H1 (cell line): ENCODE measurements at regions not wholly inside any gene's neighbourhood (a gene's known extent, or its start where the extent isn't known, plus 50 kb on each side); places are given as distances from the start of the nearest gene placed in this dataset.

ENCODE experiments used
- CTCF ChIA-PET: fragments of 300-600 bp; sonication (Branson Sonifier 250); formaldehyde crosslinking; loops from one replicate; lab custom pipeline; 2021; ENCODE audit not compliant: partially characterized antibody; lab: Charles Lee
- POLR2A ChIA-PET: fragments of 300-600 bp; sonication (Branson Sonifier 250); formaldehyde crosslinking; loops from one replicate; lab custom pipeline; 2021; ENCODE audit warnings: inconsistent platforms; ENCODE audit not compliant: partially characterized antibody; lab: Charles Lee
- DNase-seq, 2 experiments: peaks; one replicate each; pipeline versions ENCODE4 v3.0.0 to v3.0.0-alpha.2; 2010 to 2022; ENCODE audit warnings: low spot score in 2 of 2, low read depth in 1 of 2, mixed read lengths in 1 of 2
- FAIRE-seq: peaks from 2 replicates; lab custom pipeline; 2011; peaks lifted over from hg19 to GRCh38; lab: Jason Lieb, UNC
- H2AFZ ChIP-seq: 2 replicates; pipeline ENCODE4 v1.8.1; 2012; ENCODE audit warnings: low read length, inconsistent platforms
- H2AK5ac ChIP-seq: 2 replicates; pipeline ENCODE4 v1.6.1; 2013; ENCODE audit warnings: low read depth, low read length
- H2BK120ac ChIP-seq: replicated peaks from 2 replicates; pipeline ENCODE3; 2013; ENCODE audit warnings: low read depth, low read length, inconsistent platforms
- H2BK12ac ChIP-seq: 2 replicates; pipeline ENCODE4 v1.6.1; 2013; ENCODE audit warnings: low read depth, low read length
- H2BK15ac ChIP-seq: 2 replicates; pipeline ENCODE4 v1.6.1; 2013; ENCODE audit warnings: low read length
- H2BK20ac ChIP-seq: 2 replicates; pipeline ENCODE4 v1.6.1; 2013; ENCODE audit warnings: low read length
- H2BK5ac ChIP-seq: 2 replicates; pipeline ENCODE4 v1.6.1; 2013; ENCODE audit warnings: low read depth, low read length
- H3K14ac ChIP-seq: 2 replicates; pipeline ENCODE4 v1.6.1; 2013; ENCODE audit warnings: inconsistent platforms; ENCODE audit not compliant: insufficient read length
- H3K18ac ChIP-seq: 2 replicates; pipeline ENCODE4 v1.6.1; 2013; ENCODE audit warnings: low read length; ENCODE audit errors: extremely low read depth
- H3K23ac ChIP-seq: 2 replicates; pipeline ENCODE4 v1.6.1; 2013; ENCODE audit warnings: inconsistent platforms; ENCODE audit not compliant: insufficient read length
- H3K23me2 ChIP-seq: 2 replicates; pipeline ENCODE4 v1.6.1; 2013; ENCODE audit warnings: low read depth, low read length
- H3K27ac ChIP-seq: 2 replicates; pipeline ENCODE4 v1.6.1; 2011; ENCODE audit warnings: low read depth, low read length, inconsistent platforms
- H3K27me3 ChIP-seq, 4 experiments: replicated peaks in 1 of 4; 1 replicate in 1 of 4; 2 replicates in 3 of 4; pipeline versions ENCODE4 v1.6.1 to v1.8.1; 2011 to 2013; ENCODE audit warnings: low read length in 3 of 4, mild to moderate bottlenecking in 3 of 4, inconsistent platforms in 2 of 4, mixed read lengths in 2 of 4, moderate library complexity in 1 of 4; ENCODE audit not compliant: control insufficient read depth in 3 of 4, insufficient read depth in 3 of 4; ENCODE audit errors: extremely low read depth in 1 of 4
- H3K36me3 ChIP-seq, 4 experiments: 2 replicates each; pipeline versions ENCODE4 v1.6.1 to v1.8.1; 2011 to 2013; ENCODE audit warnings: mild to moderate bottlenecking in 4 of 4, low read length in 3 of 4, moderate library complexity in 2 of 4, control low read depth in 1 of 4, inconsistent platforms in 1 of 4; ENCODE audit not compliant: insufficient read depth in 4 of 4, control insufficient read depth in 2 of 4
- H3K4ac ChIP-seq: replicated peaks from 2 replicates; pipeline ENCODE3; 2013; ENCODE audit warnings: low read length, low read depth, mixed read lengths, inconsistent platforms; ENCODE audit not compliant: insufficient read length
- H3K4me1 ChIP-seq, 4 experiments: replicated peaks in 1 of 4; 1 replicate in 1 of 4; 2 replicates in 3 of 4; pipeline versions ENCODE4 v1.6.1 to v1.8.1; 2011 to 2013; ENCODE audit warnings: low read length in 3 of 4, inconsistent platforms in 2 of 4, mixed read lengths in 1 of 4; ENCODE audit not compliant: insufficient read depth in 4 of 4, control insufficient read depth in 3 of 4
- H3K4me2 ChIP-seq, 2 experiments: 2 replicates each; pipeline versions ENCODE4 v1.6.1 to v1.8.1; 2011 to 2013; ENCODE audit warnings: low read depth in 2 of 2, low read length in 2 of 2, control low read depth in 1 of 2, inconsistent platforms in 1 of 2, mild to moderate bottlenecking in 1 of 2; ENCODE audit not compliant: insufficient read depth in 1 of 2
- H3K4me3 ChIP-seq, 4 experiments: fragments of 200-600, 300-600 bp in 1 of 4; sonication (generic), shearing (Covaris generic), sonication (Bioruptor Twin) in 1 of 4; 2 replicates each; pipeline versions ENCODE4 v1.5.1 to v1.8.1; 2011 to 2016; ENCODE audit warnings: low read length in 4 of 4, low read depth in 3 of 4, control low read depth in 2 of 4, inconsistent platforms in 2 of 4, mild to moderate bottlenecking in 2 of 4, mixed read lengths in 1 of 4, moderate library complexity in 1 of 4; ENCODE audit not compliant: insufficient read depth in 2 of 4; ENCODE audit errors: extremely low read depth in 1 of 4
- H3K56ac ChIP-seq: replicated peaks from 2 replicates; pipeline ENCODE3; 2013; ENCODE audit warnings: low read depth, mild to moderate bottlenecking, mixed read lengths, low read length, inconsistent platforms; ENCODE audit not compliant: insufficient read length
- H3K79me1 ChIP-seq: 2 replicates; pipeline ENCODE4 v1.6.1; 2013; ENCODE audit warnings: low read depth, low read length, control low read depth
- H3K79me2 ChIP-seq, 2 experiments: 2 replicates each; pipeline versions ENCODE4 v1.6.1 to v1.8.1; 2012 to 2013; ENCODE audit warnings: low read length in 2 of 2, mild to moderate bottlenecking in 2 of 2, inconsistent platforms in 1 of 2; ENCODE audit not compliant: insufficient read depth in 2 of 2, control insufficient read depth in 1 of 2
- H3K9ac ChIP-seq, 4 experiments: replicated peaks in 1 of 4; 1 replicate in 1 of 4; 2 replicates in 3 of 4; pipeline versions ENCODE4 v1.6.1 to v1.8.1; 2011 to 2013; ENCODE audit warnings: low read depth in 3 of 4, low read length in 3 of 4, control low read depth in 2 of 4, mild to moderate bottlenecking in 2 of 4, moderate library complexity in 2 of 4, inconsistent platforms in 1 of 4; ENCODE audit errors: extremely low read depth in 1 of 4
- H3K9me3 ChIP-seq, 2 experiments: 2 replicates each; pipeline versions ENCODE4 v1.6.1 to v1.8.1; 2012 to 2013; ENCODE audit warnings: mild to moderate bottlenecking in 2 of 2, moderate library complexity in 2 of 2, control low read depth in 1 of 2, inconsistent platforms in 1 of 2, low read depth in 1 of 2, low read length in 1 of 2, mixed read lengths in 1 of 2; ENCODE audit not compliant: insufficient read depth in 2 of 2
- H4K20me1 ChIP-seq, 2 experiments: replicated peaks in 1 of 2; 2 replicates each; pipeline versions ENCODE3 to v1.8.1; 2011 to 2013; ENCODE audit warnings: inconsistent platforms in 2 of 2, low read length in 2 of 2, mild to moderate bottlenecking in 1 of 2; ENCODE audit not compliant: insufficient read depth in 2 of 2, control insufficient read depth in 1 of 2
- H4K5ac ChIP-seq: 2 replicates; pipeline ENCODE4 v1.6.1; 2013; ENCODE audit warnings: low read length, low read depth, mixed read lengths, inconsistent platforms; ENCODE audit not compliant: insufficient read length
- H4K8ac ChIP-seq: 2 replicates; pipeline ENCODE4 v1.8.0; 2013; ENCODE audit warnings: mild to moderate bottlenecking, moderate library complexity, low read length, inconsistent platforms; ENCODE audit not compliant: insufficient read depth; ENCODE audit errors: extremely low read depth
- H4K91ac ChIP-seq: replicated peaks from 2 replicates; pipeline ENCODE3; 2013; ENCODE audit warnings: low read length, mixed read lengths, inconsistent platforms; ENCODE audit not compliant: insufficient read length
- BACH1 ChIP-seq: IDR thresholded peaks from 2 replicates; pipeline ENCODE4 v1.6.1; 2012; ENCODE audit warnings: low read length, improper control_type of control experiment
- BCL11A ChIP-seq, 2 experiments: IDR thresholded peaks; one replicate each; pipeline ENCODE4 v1.6.1; 2011; ENCODE audit warnings: low read depth in 2 of 2, low read length in 2 of 2, mild to moderate bottlenecking in 2 of 2
- CBX8 ChIP-seq: fragments of 300-800, 300-1000 bp; sonication (generic); IDR thresholded peaks from 2 replicates; pipeline ENCODE4 v1.7.1; 2016; ENCODE audit warnings: low read depth, low read length, borderline replicate concordance
- CEBPB ChIP-seq: IDR thresholded peaks from 2 replicates; pipeline ENCODE4 v1.6.1; 2012; ENCODE audit warnings: low read depth, low read length
- E2F6 ChIP-seq: IDR thresholded peaks from 2 replicates; pipeline ENCODE4 v1.6.1; 2012; ENCODE audit warnings: inconsistent platforms
- EP300 ChIP-seq, 2 experiments: IDR thresholded peaks; 1 replicate in 1 of 2; 2 replicates in 1 of 2; pipeline ENCODE4 v1.6.1; 2011 to 2012; ENCODE audit warnings: low read depth in 2 of 2, low read length in 2 of 2, mild to moderate bottlenecking in 2 of 2, borderline replicate concordance in 1 of 2, inconsistent platforms in 1 of 2, moderate library complexity in 1 of 2
- GTF2F1 ChIP-seq: IDR thresholded peaks from 2 replicates; pipeline ENCODE4 v1.6.1; 2012; ENCODE audit warnings: low read depth, low read length, improper control_type of control experiment, borderline replicate concordance
- KDM5A ChIP-seq: fragments of 200-600 bp; IDR thresholded peaks from 2 replicates; pipeline ENCODE4 v1.7.1; 2012; ENCODE audit warnings: mild to moderate bottlenecking, low read length, inconsistent platforms, mixed read lengths
- RBBP5 ChIP-seq: IDR thresholded peaks from 2 replicates; pipeline ENCODE4 v1.7.1; 2012; ENCODE audit warnings: low read depth, mild to moderate bottlenecking, inconsistent platforms, low read length, moderate library complexity, borderline replicate concordance
- SP2 ChIP-seq: IDR thresholded peaks from 2 replicates; pipeline ENCODE4 v1.6.1; 2012; ENCODE audit warnings: mild to moderate bottlenecking, low read length, inconsistent platforms
- TAF1 ChIP-seq: IDR thresholded peaks from 2 replicates; pipeline ENCODE4 v1.6.1; 2011; ENCODE audit warnings: mild to moderate bottlenecking, low read depth, low read length
- TCF12 ChIP-seq: IDR thresholded peaks from 2 replicates; pipeline ENCODE4 v1.6.1; 2011; ENCODE audit warnings: low read depth, mild to moderate bottlenecking, low read length
- YY1 ChIP-seq: IDR thresholded peaks from 2 replicates; pipeline ENCODE4 v1.6.1; 2011; ENCODE audit warnings: low read depth, mild to moderate bottlenecking, low read length
- WGBS, 2 experiments: shearing (Covaris generic) in 1 of 2; methylation state at CpG; one replicate each; pipeline versions ENCODE4 v1.1.6 to v1.1.7; 2013 to 2015; ENCODE audit warnings: low lambda C conversion rate in 2 of 2, mixed read lengths in 2 of 2, inconsistent platforms in 1 of 2, low coverage in 1 of 2, missing lambda C conversion rate in 1 of 2; ENCODE audit not compliant: insufficient replicate concordance in 2 of 2, insufficient coverage in 1 of 2, insufficient read length in 1 of 2; ENCODE audit errors: extremely low coverage in 1 of 2, missing lambda C conversion rate in 1 of 2; 5-methylcytosine and 5-hydroxymethylcytosine counted together

DNA sequence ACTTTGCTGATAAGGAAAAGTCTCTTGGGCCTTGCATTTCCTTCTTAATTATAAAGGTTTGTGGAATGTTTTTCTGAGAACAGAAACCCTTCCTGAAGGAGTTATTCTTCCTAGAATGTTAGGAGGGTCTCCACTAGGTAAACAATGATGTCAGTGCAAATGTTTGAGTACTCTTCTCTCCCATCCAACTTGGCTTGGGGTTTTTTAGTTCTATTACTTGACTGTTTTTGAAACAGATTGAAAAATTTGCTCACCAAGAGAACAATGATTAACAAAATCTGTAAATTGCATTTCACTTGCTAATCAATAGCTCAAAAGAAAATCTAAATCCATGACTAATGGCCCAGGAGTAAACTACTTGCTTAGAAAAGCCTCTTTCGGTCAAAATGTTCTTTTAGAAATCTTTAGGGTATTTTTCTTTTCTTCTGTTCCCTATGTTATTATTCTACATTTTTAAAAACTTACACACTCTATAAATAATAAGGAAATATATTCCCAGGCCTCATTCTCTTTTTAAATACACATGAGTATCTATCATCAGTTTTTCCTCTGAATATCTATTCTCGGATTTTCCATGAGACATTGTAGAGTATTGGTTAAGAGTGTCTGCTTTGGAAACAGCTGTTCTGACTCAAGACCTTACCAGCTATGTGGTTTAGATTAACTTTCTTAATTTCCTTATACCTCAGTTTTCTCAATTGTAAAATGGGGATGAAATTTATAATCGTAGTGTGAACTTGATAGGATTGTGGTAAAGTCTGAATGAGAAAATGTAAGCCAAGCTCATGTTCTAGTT is 234.2 kb upstream of the CITED2 start:
- H4K8ac ChIP-seq = no peak overlapping the region
- no peak overlapping the region for H2AFZ ChIP-seq
- no peak overlapping the region for H3K18ac ChIP-seq
- H3K79me2 ChIP-seq = no peaks in the 10 kb centered on the region
- no peak overlapping the region for H2BK15ac ChIP-seq
- FAIRE-seq = no peak
- H2BK12ac ChIP-seq = no peak overlapping the region; the same call in 1 of the 2 replicates
- H3K56ac ChIP-seq = no peak overlapping the region
- no peak overlapping the region for H2BK20ac ChIP-seq
- no peak overlapping the region for H3K4me2 ChIP-seq
- H3K27ac ChIP-seq = no peak overlapping the region
- no peaks in the 10 kb centered on the region; the same call in 1 of the 2 replicates for H3K23me2 ChIP-seq
- DNase-seq = no peak
- no peak overlapping the region for H3K4me3 ChIP-seq
- H4K5ac ChIP-seq = no peak overlapping the region
- no peak overlapping the region for H4K91ac ChIP-seq
- no peak overlapping the region for H2AK5ac ChIP-seq
- H3K27me3 ChIP-seq = no peaks in the 10 kb centered on the region
- H2BK5ac ChIP-seq = no peak overlapping the region
- no peak overlapping the region for H3K4ac ChIP-seq
- H3K4me1 ChIP-seq = peaks cover 0 to 12% (median 0%) of the 10 kb centered on the region in 4 experiments; a peak in 1 of 7 replicates
- H3K14ac ChIP-seq = no peak overlapping the region
- 94% methylated on average over 3 of the region's 3 CpGs; no CpG with 5 or more reads in 1 of the 2 experiments for WGBS, 2 experiments
- POLR2A ChIA-PET = no interaction called here
- H3K23ac ChIP-seq = no peak overlapping the region
- H3K9me3 ChIP-seq = no peaks in the 10 kb centered on the region
- CTCF ChIA-PET = interaction anchor here (0.6 to 1.2 kb wide), 3 partner anchors 11 to 141 kb away, joined by 3 read pairs; no protein-coding TSS in a partner anchor
- H3K36me3 ChIP-seq = no peaks in the 10 kb centered on the region
- H4K20me1 ChIP-seq = no peaks in the 10 kb centered on the region
- no peak overlapping the region for H2BK120ac ChIP-seq
- H3K9ac ChIP-seq = no peak overlapping the region
- H3K79me1 ChIP-seq = no peaks in the 10 kb centered on the region
- no peak for TF ChIP-seq E2F6
- no peak for TF ChIP-seq KDM5A
- TF ChIP-seq TAF1 = no peak
- TF ChIP-seq CBX8 = no peak
- TF ChIP-seq YY1 = no peak
- TF ChIP-seq SP2 = no peak
- no peak for TF ChIP-seq TCF12
- TF ChIP-seq BACH1 = no peak
- TF ChIP-seq GTF2F1 = no peak
- TF ChIP-seq CEBPB = no peak
- no peak for TF ChIP-seq EP300 (IDR thresholded peaks at IDR 0.05; ENCODE audit: borderline replicate concordance in 1 of 2, low read depth in 2 of 2, low read length in 2 of 2)
- TF ChIP-seq BCL11A (IDR thresholded peaks at IDR 0.05; ENCODE audit: low read depth in 2 of 2, low read length in 2 of 2) = no peak
- TF ChIP-seq RBBP5 = no peak
